ENCODE measurements at regions not wholly inside any gene's neighbourhood (a gene's known extent, or its start where the extent isn't known, plus 50 kb on each side); places are given as distances from the start of the nearest gene placed in this dataset.

DNA sequence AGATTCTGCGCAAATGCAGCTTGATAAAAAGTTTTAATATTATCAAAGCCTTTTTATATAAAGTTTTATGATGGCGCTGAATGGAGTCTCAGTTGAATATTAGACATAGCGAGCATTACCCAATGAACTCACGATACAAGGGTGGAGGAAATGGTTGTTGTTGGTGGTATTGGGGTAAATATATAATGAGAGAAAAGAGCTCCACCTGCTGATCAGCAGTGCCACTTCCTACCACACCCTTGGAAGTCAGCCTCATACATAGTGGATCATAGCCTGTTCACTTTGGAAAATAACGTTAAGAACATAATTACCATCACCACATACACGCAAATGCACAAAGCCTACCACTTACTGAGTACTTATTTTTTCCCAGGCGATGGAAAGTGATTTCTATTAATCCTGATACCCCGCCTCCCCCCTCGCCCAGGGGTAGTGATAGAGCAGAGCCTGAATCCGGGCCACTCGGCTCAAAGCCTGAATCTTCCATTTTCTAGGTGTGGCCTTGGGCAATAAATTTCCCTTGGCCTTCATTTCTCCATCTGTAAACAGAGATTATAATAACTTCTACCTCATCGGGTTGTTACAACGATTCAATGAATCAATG, 358.3 kb downstream of the KLF5 start:
- DNase-seq, result no peak

GRCh38 chr13:73416093-73416492, 357.3 kb downstream of the KLF5 start:
- no peak for DNase-seq

DNA sequence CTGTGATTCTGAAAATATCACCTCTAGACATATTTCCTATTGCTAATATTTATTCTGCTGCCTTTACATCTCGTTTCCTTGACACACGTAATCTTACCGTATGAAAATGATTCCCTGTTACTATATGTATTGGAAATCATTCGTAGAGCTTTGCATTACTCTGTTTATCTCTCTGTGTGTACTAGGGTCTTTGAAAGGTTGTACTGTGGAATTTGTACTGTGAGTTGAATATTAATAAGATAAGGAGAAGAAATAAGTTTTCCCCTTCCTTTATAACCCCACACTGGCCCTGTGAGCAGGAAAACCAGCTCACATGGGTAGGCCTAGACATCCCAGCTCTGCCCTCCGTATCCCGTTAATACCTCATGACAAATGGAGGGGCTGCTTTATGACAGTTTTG, 354.9 kb downstream of the KLF5 start:
- no peak for DNase-seq

- DNase-seq, result no peak
Observed at GRCh38 chr13:73412933-73413332, 354.1 kb downstream of the KLF5 start.

- DNase-seq, result no peak
Observed at GRCh38 chr13:73411067-73411809, 352.4 kb downstream of the KLF5 start.

DNA sequence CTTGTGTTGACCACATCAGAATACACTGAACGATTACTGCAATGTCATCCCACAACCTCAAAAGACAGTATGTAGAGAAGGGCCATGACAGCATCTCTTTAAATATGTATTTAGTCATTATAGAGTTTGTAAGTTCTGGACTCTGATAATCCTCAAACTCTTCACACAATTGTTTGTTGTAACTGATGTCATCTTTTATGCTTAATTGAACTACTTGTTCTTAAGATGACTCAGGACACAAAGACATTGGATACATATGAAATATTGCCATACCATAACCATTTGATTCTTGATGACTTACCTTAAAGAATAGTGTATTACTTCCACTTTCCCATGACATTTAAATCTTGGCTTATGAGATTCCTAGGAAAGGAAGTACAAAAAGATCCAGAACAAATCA, 347.6 kb downstream of the KLF5 start:
- no peak for DNase-seq

- DNase-seq, result no peak
Observed at GRCh38 chr13:73404581-73404980, 345.8 kb downstream of the KLF5 start.

GRCh38 chr13:73403355-73404120, 344.7 kb downstream of the KLF5 start:
- no peak for DNase-seq

- DNase-seq, result no peak
Observed at GRCh38 chr13:73401769-73402168, 343.0 kb downstream of the KLF5 start.

DNA sequence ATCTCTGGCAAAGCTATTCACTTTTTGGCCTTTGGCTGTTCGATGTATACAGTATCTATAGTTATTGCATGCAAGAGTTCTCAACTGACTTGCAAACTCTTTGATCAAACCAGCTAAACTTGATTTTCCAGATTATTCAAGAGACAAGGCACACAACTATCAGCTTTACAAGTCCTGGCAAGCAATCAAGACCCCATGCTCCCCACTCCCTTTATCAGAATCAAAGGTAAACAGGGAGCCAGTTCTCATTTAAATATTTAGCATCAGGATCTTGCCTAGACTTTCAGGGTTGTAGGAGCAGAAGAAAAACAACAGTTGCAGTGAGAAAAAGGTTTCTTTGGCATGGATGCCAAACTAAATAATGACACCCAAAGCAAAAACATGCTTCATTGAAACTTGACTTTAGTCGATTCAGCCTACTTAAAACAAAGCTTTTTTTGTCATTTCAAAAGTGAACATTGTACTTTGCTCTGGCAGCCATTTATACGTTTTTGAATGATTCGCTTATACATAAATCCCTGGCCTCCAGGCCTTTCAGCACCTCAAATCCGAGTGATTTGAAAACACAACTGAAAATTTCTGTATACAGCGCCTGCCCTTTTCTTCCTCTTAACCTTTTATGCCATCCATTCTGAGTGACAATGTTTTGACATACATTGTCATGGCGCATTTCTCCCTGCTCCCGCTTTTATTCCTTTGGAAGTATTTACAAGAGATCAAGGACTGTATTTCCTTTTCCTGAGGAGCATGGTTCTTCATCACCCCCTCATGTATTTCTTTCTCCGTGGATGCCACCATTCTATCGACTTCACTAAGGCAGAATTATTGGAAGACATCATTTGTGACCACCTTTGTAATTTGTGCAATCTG, 340.8 kb downstream of the KLF5 start:
- no peak for DNase-seq

DNA sequence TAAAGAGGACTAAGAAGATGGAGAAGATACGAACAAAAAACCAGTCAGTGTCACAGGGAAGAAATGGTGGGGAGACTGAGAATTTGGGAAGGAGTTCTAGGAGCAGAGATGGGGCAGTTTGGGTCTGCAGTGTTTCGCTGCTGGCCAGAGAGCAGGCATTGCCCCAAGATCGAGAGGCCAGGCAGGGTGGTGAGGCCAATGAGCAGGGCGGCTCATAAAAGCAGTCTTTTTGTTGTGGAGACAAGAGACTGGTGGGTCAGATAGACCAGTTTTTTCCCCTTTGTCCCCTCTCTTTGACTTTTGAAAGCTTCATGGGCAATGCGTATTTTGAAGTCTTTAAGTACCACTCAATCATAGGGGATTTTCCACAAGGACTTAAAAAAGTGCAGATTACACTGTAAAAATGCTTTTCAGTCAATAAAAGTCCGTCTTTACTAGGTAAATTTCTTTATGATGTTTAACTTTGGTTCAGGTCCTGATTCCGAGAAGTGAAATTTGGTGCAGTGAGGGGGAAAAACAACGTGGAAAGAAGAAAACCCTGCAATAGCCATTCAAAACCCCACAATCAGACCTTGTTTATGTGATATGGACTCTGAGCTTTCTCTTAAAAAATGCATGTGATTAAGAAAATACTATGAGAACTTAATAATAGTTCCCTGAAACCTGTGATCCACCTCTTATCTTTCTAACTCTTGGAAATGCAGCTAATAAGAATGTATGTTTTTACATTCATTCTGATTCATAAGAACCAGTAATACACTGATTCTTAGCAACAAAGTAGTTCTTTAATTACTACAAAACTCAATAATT, 338.9 kb downstream of the KLF5 start:
- no peak for DNase-seq

DNA sequence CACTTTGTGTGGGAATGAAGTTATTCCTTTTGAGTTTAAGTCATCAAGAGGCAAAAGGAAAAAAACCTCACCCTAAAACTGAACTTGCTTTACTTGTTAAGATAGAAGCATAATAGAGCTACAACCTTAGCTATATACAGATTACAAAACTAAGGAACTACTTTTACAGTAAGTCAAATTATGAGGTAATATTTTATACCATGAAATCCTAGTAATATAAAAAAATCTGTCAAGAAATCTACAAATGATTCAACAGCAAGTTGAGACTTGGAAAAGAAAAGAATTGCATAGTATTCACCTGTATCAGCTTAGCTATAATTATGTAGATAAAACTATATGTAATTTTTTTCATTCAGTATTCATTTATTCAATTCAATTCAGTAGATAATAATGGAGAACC, 335.3 kb downstream of the KLF5 start:
- DNase-seq, result no peak

GRCh38 chr13:73390100-73390499, 331.3 kb downstream of the KLF5 start:
- DNase-seq, result no peak

- no peak for DNase-seq
Observed at GRCh38 chr13:73388586-73388985, 329.8 kb downstream of the KLF5 start.

- no peak for DNase-seq
Observed at GRCh38 chr13:73387318-73387717, 328.5 kb downstream of the KLF5 start.

GRCh38 chr13:73385848-73386247, 327.0 kb downstream of the KLF5 start:
- no peak for DNase-seq

GRCh38 chr13:73372666-73373627, 314.1 kb downstream of the KLF5 start:
- no peak for DNase-seq

- no peak for DNase-seq
Observed at GRCh38 chr13:73370066-73370465, 311.3 kb downstream of the KLF5 start.

GRCh38 chr13:73369095-73369494, 310.3 kb downstream of the KLF5 start:
- no peak for DNase-seq

GRCh38 chr13:73368608-73369007, 309.8 kb downstream of the KLF5 start:
- DNase-seq, result no peak

DNA sequence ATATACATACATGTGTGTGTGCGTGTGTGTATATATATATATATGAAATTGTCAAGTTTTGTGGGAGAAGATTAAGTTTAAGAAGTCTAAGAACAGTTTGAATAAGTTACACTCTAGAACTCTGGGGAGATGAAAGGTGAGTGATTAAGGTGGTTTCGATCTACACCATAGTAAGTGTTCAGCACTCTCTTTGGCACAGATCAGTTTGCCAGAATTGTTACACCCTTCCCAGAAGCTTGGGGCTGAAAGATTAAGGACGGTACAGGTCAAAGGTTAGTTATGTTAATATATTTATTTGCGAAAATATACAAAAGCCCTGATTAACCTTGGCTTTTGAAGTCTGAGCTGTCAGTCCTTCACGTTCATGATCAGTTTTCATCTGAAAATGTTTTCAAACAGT, 309.1 kb downstream of the KLF5 start:
- DNase-seq, result no peak
